HG02852 (cell line): ENCODE measurements at regions not wholly inside any gene's neighbourhood (a gene's known extent, or its start where the extent isn't known, plus 50 kb on each side); places are given as distances from the start of the nearest gene placed in this dataset.
"Not testable (repeated sequence)": the region's sequence is repeated elsewhere in the genome, so short reads cannot be mapped to it uniquely, and the experiment has no call there.

Source experiments
- ATAC-seq: cut with Tn5 transposase; IDR thresholded peaks from one replicate; pipeline ENCODE4 v1.9.1; 2021; ENCODE audit warnings: mild to moderate bottlenecking, moderate library complexity; ENCODE audit not compliant: unreplicated experiment

GRCh38 chr14:42481714-42482113, 875.0 kb downstream of the LRFN5 start:
- ATAC-seq = not testable (repeated sequence)

GRCh38 chr14:42480255-42480654, 873.6 kb downstream of the LRFN5 start:
- ATAC-seq = no peak

- ATAC-seq = no peak
These were observed 868.6 kb downstream of the LRFN5 start for GRCh38 chr14:42475289-42475688.

- no peak for ATAC-seq
These were observed 863.7 kb downstream of the LRFN5 start for GRCh38 chr14:42470427-42470719.

- peak; percentile 51 for ATAC-seq
These were observed 863.2 kb downstream of the LRFN5 start for GRCh38 chr14:42469637-42470426.

GRCh38 chr14:42460673-42461072, 854.0 kb downstream of the LRFN5 start:
- no peak for ATAC-seq

- ATAC-seq = no peak
These were observed 852.6 kb downstream of the LRFN5 start for GRCh38 chr14:42459171-42459685.

GRCh38 chr14:42441615-42442014, 834.9 kb downstream of the LRFN5 start:
- no peak for ATAC-seq

GRCh38 chr14:42437809-42438208, 831.1 kb downstream of the LRFN5 start:
- ATAC-seq = peak; percentile 87

GRCh38 chr14:42429401-42429800, 822.7 kb downstream of the LRFN5 start:
- no peak for ATAC-seq

- peak; percentile 97 for ATAC-seq
These were observed 822.3 kb downstream of the LRFN5 start for GRCh38 chr14:42428996-42429395.

- ATAC-seq = no peak
These were observed 817.8 kb downstream of the LRFN5 start for GRCh38 chr14:42424501-42424900.

- peak; percentile 93 for ATAC-seq
These were observed 814.9 kb downstream of the LRFN5 start for GRCh38 chr14:42421377-42422078.

GRCh38 chr14:42420071-42420470, 813.4 kb downstream of the LRFN5 start:
- no peak for ATAC-seq

- no peak for ATAC-seq
These were observed 800.5 kb downstream of the LRFN5 start for GRCh38 chr14:42407153-42407552.

- ATAC-seq = peak; percentile 92
These were observed 784.6 kb downstream of the LRFN5 start for GRCh38 chr14:42391146-42391834.

GRCh38 chr14:42378880-42379279, 772.2 kb downstream of the LRFN5 start:
- no peak for ATAC-seq

- no peak for ATAC-seq
These were observed 771.6 kb downstream of the LRFN5 start for GRCh38 chr14:42378274-42378673.

- no peak for ATAC-seq
These were observed 767.7 kb downstream of the LRFN5 start for GRCh38 chr14:42374332-42374731.

GRCh38 chr14:42370056-42370455, 763.4 kb downstream of the LRFN5 start:
- peak; percentile 71 for ATAC-seq

- no peak for ATAC-seq
These were observed 761.6 kb downstream of the LRFN5 start for GRCh38 chr14:42368234-42368633.

- peak; percentile 97 for ATAC-seq
These were observed 746.6 kb downstream of the LRFN5 start for GRCh38 chr14:42353315-42353714.
